H1 (cell line): ENCODE measurements at regions not wholly inside any gene's neighbourhood (a gene's known extent, or its start where the extent isn't known, plus 50 kb on each side); places are given as distances from the start of the nearest gene placed in this dataset.

Source experiments
- CTCF ChIA-PET: fragments of 300-600 bp; sonication (Branson Sonifier 250); formaldehyde crosslinking; loops from one replicate; lab custom pipeline; 2021; ENCODE audit not compliant: partially characterized antibody; lab: Charles Lee
- POLR2A ChIA-PET: fragments of 300-600 bp; sonication (Branson Sonifier 250); formaldehyde crosslinking; loops from one replicate; lab custom pipeline; 2021; ENCODE audit warnings: inconsistent platforms; ENCODE audit not compliant: partially characterized antibody; lab: Charles Lee
- DNase-seq, 2 experiments: peaks; one replicate each; pipeline versions ENCODE4 v3.0.0 to v3.0.0-alpha.2; 2010 to 2022; ENCODE audit warnings: low spot score in 2 of 2, low read depth in 1 of 2, mixed read lengths in 1 of 2
- FAIRE-seq: peaks from 2 replicates; lab custom pipeline; 2011; peaks lifted over from hg19 to GRCh38; lab: Jason Lieb, UNC
- H2AFZ ChIP-seq: 2 replicates; pipeline ENCODE4 v1.8.1; 2012; ENCODE audit warnings: low read length, inconsistent platforms
- H2AK5ac ChIP-seq: 2 replicates; pipeline ENCODE4 v1.6.1; 2013; ENCODE audit warnings: low read depth, low read length
- H2BK120ac ChIP-seq: replicated peaks from 2 replicates; pipeline ENCODE3; 2013; ENCODE audit warnings: low read depth, low read length, inconsistent platforms
- H2BK12ac ChIP-seq: 2 replicates; pipeline ENCODE4 v1.6.1; 2013; ENCODE audit warnings: low read depth, low read length
- H2BK15ac ChIP-seq: 2 replicates; pipeline ENCODE4 v1.6.1; 2013; ENCODE audit warnings: low read length
- H2BK20ac ChIP-seq: 2 replicates; pipeline ENCODE4 v1.6.1; 2013; ENCODE audit warnings: low read length
- H2BK5ac ChIP-seq: 2 replicates; pipeline ENCODE4 v1.6.1; 2013; ENCODE audit warnings: low read depth, low read length
- H3K14ac ChIP-seq: 2 replicates; pipeline ENCODE4 v1.6.1; 2013; ENCODE audit warnings: inconsistent platforms; ENCODE audit not compliant: insufficient read length
- H3K18ac ChIP-seq: 2 replicates; pipeline ENCODE4 v1.6.1; 2013; ENCODE audit warnings: low read length; ENCODE audit errors: extremely low read depth
- H3K23ac ChIP-seq: 2 replicates; pipeline ENCODE4 v1.6.1; 2013; ENCODE audit warnings: inconsistent platforms; ENCODE audit not compliant: insufficient read length
- H3K23me2 ChIP-seq: 2 replicates; pipeline ENCODE4 v1.6.1; 2013; ENCODE audit warnings: low read depth, low read length
- H3K27ac ChIP-seq: 2 replicates; pipeline ENCODE4 v1.6.1; 2011; ENCODE audit warnings: low read depth, low read length, inconsistent platforms
- H3K27me3 ChIP-seq, 4 experiments: replicated peaks in 1 of 4; 1 replicate in 1 of 4; 2 replicates in 3 of 4; pipeline versions ENCODE4 v1.6.1 to v1.8.1; 2011 to 2013; ENCODE audit warnings: low read length in 3 of 4, mild to moderate bottlenecking in 3 of 4, inconsistent platforms in 2 of 4, mixed read lengths in 2 of 4, moderate library complexity in 1 of 4; ENCODE audit not compliant: control insufficient read depth in 3 of 4, insufficient read depth in 3 of 4; ENCODE audit errors: extremely low read depth in 1 of 4
- H3K36me3 ChIP-seq, 4 experiments: 2 replicates each; pipeline versions ENCODE4 v1.6.1 to v1.8.1; 2011 to 2013; ENCODE audit warnings: mild to moderate bottlenecking in 4 of 4, low read length in 3 of 4, moderate library complexity in 2 of 4, control low read depth in 1 of 4, inconsistent platforms in 1 of 4; ENCODE audit not compliant: insufficient read depth in 4 of 4, control insufficient read depth in 2 of 4
- H3K4ac ChIP-seq: replicated peaks from 2 replicates; pipeline ENCODE3; 2013; ENCODE audit warnings: low read length, low read depth, mixed read lengths, inconsistent platforms; ENCODE audit not compliant: insufficient read length
- H3K4me1 ChIP-seq, 4 experiments: replicated peaks in 1 of 4; 1 replicate in 1 of 4; 2 replicates in 3 of 4; pipeline versions ENCODE4 v1.6.1 to v1.8.1; 2011 to 2013; ENCODE audit warnings: low read length in 3 of 4, inconsistent platforms in 2 of 4, mixed read lengths in 1 of 4; ENCODE audit not compliant: insufficient read depth in 4 of 4, control insufficient read depth in 3 of 4
- H3K4me2 ChIP-seq, 2 experiments: 2 replicates each; pipeline versions ENCODE4 v1.6.1 to v1.8.1; 2011 to 2013; ENCODE audit warnings: low read depth in 2 of 2, low read length in 2 of 2, control low read depth in 1 of 2, inconsistent platforms in 1 of 2, mild to moderate bottlenecking in 1 of 2; ENCODE audit not compliant: insufficient read depth in 1 of 2
- H3K4me3 ChIP-seq, 4 experiments: fragments of 200-600, 300-600 bp in 1 of 4; sonication (generic), shearing (Covaris generic), sonication (Bioruptor Twin) in 1 of 4; 2 replicates each; pipeline versions ENCODE4 v1.5.1 to v1.8.1; 2011 to 2016; ENCODE audit warnings: low read length in 4 of 4, low read depth in 3 of 4, control low read depth in 2 of 4, inconsistent platforms in 2 of 4, mild to moderate bottlenecking in 2 of 4, mixed read lengths in 1 of 4, moderate library complexity in 1 of 4; ENCODE audit not compliant: insufficient read depth in 2 of 4; ENCODE audit errors: extremely low read depth in 1 of 4
- H3K56ac ChIP-seq: replicated peaks from 2 replicates; pipeline ENCODE3; 2013; ENCODE audit warnings: low read depth, mild to moderate bottlenecking, mixed read lengths, low read length, inconsistent platforms; ENCODE audit not compliant: insufficient read length
- H3K79me1 ChIP-seq: 2 replicates; pipeline ENCODE4 v1.6.1; 2013; ENCODE audit warnings: low read depth, low read length, control low read depth
- H3K79me2 ChIP-seq, 2 experiments: 2 replicates each; pipeline versions ENCODE4 v1.6.1 to v1.8.1; 2012 to 2013; ENCODE audit warnings: low read length in 2 of 2, mild to moderate bottlenecking in 2 of 2, inconsistent platforms in 1 of 2; ENCODE audit not compliant: insufficient read depth in 2 of 2, control insufficient read depth in 1 of 2
- H3K9ac ChIP-seq, 4 experiments: replicated peaks in 1 of 4; 1 replicate in 1 of 4; 2 replicates in 3 of 4; pipeline versions ENCODE4 v1.6.1 to v1.8.1; 2011 to 2013; ENCODE audit warnings: low read depth in 3 of 4, low read length in 3 of 4, control low read depth in 2 of 4, mild to moderate bottlenecking in 2 of 4, moderate library complexity in 2 of 4, inconsistent platforms in 1 of 4; ENCODE audit errors: extremely low read depth in 1 of 4
- H3K9me3 ChIP-seq, 2 experiments: 2 replicates each; pipeline versions ENCODE4 v1.6.1 to v1.8.1; 2012 to 2013; ENCODE audit warnings: mild to moderate bottlenecking in 2 of 2, moderate library complexity in 2 of 2, control low read depth in 1 of 2, inconsistent platforms in 1 of 2, low read depth in 1 of 2, low read length in 1 of 2, mixed read lengths in 1 of 2; ENCODE audit not compliant: insufficient read depth in 2 of 2
- H4K20me1 ChIP-seq, 2 experiments: replicated peaks in 1 of 2; 2 replicates each; pipeline versions ENCODE3 to v1.8.1; 2011 to 2013; ENCODE audit warnings: inconsistent platforms in 2 of 2, low read length in 2 of 2, mild to moderate bottlenecking in 1 of 2; ENCODE audit not compliant: insufficient read depth in 2 of 2, control insufficient read depth in 1 of 2
- H4K5ac ChIP-seq: 2 replicates; pipeline ENCODE4 v1.6.1; 2013; ENCODE audit warnings: low read length, low read depth, mixed read lengths, inconsistent platforms; ENCODE audit not compliant: insufficient read length
- H4K8ac ChIP-seq: 2 replicates; pipeline ENCODE4 v1.8.0; 2013; ENCODE audit warnings: mild to moderate bottlenecking, moderate library complexity, low read length, inconsistent platforms; ENCODE audit not compliant: insufficient read depth; ENCODE audit errors: extremely low read depth
- H4K91ac ChIP-seq: replicated peaks from 2 replicates; pipeline ENCODE3; 2013; ENCODE audit warnings: low read length, mixed read lengths, inconsistent platforms; ENCODE audit not compliant: insufficient read length
- POLR2AphosphoS5 ChIP-seq: IDR thresholded peaks from 2 replicates; pipeline ENCODE4 v1.6.1; 2011; ENCODE audit warnings: low read depth, low read length
- TCF12 ChIP-seq: IDR thresholded peaks from 2 replicates; pipeline ENCODE4 v1.6.1; 2011; ENCODE audit warnings: low read depth, mild to moderate bottlenecking, low read length
- ZNF274 ChIP-seq: IDR thresholded peaks from 2 replicates; pipeline ENCODE4 v1.7.0; 2012; ENCODE audit warnings: low read length, borderline replicate concordance; ENCODE audit errors: extremely low read depth
- WGBS, 2 experiments: shearing (Covaris generic) in 1 of 2; methylation state at CpG; one replicate each; pipeline versions ENCODE4 v1.1.6 to v1.1.7; 2013 to 2015; ENCODE audit warnings: low lambda C conversion rate in 2 of 2, mixed read lengths in 2 of 2, inconsistent platforms in 1 of 2, low coverage in 1 of 2, missing lambda C conversion rate in 1 of 2; ENCODE audit not compliant: insufficient replicate concordance in 2 of 2, insufficient coverage in 1 of 2, insufficient read length in 1 of 2; ENCODE audit errors: extremely low coverage in 1 of 2, missing lambda C conversion rate in 1 of 2; 5-methylcytosine and 5-hydroxymethylcytosine counted together

DNA sequence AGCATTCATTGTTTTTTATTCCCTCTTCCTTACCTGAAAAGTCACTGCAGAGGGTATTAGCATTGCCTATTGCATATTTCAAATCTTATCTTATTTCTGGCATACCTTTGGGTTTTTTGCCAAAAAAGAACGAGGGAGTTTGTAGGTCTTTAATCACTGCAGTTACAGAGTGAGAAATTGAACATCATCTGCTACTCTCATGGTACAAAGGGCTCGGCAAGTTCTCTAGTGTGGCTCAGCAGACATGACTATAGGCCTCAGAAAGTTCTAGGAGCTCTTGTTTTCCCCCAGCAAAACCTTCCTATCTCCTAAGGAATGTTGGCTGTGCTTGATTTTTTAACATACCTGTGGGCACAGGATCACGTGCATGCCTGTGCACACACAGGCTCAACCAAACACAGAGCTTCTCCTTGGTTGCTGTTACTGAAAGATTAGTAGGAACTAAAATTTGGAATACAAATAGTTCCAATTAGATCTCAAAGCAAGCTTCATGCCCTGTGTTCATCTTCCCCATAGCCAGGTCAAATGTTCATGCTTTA, 69.7 kb downstream of the CCDC185 start:
- H4K20me1 ChIP-seq = no peaks in the 10 kb centered on the region
- H3K9me3 ChIP-seq = no peaks in the 10 kb centered on the region
- H3K79me2 ChIP-seq = no peaks in the 10 kb centered on the region
- no peak overlapping the region for H2BK12ac ChIP-seq
- no peak overlapping the region for H3K4ac ChIP-seq
- no peaks in the 10 kb centered on the region for H3K23me2 ChIP-seq
- H4K8ac ChIP-seq = no peak overlapping the region
- H3K18ac ChIP-seq = no peak overlapping the region
- no peaks in the 10 kb centered on the region for H3K79me1 ChIP-seq
- H4K91ac ChIP-seq = no peak overlapping the region
- no peak overlapping the region for H3K4me3 ChIP-seq
- no peak overlapping the region for H3K27ac ChIP-seq
- no peak overlapping the region for H2AFZ ChIP-seq
- FAIRE-seq (no peak), DNase-seq (no peak)
- no peak overlapping the region for H2BK15ac ChIP-seq
- no peaks in the 10 kb centered on the region for H3K36me3 ChIP-seq
- ChIA-PET CTCF (interaction anchor here (0.7 to 1.1 kb wide), 2 partner anchors 186 to 207 kb away, joined by 3 read pairs; no protein-coding TSS in a partner anchor), POLR2A (no interaction called here)
- no peak overlapping the region for H2BK120ac ChIP-seq
- H3K4me1 ChIP-seq = no peaks in the 10 kb centered on the region
- no peak overlapping the region for H3K56ac ChIP-seq
- no peak overlapping the region for H4K5ac ChIP-seq
- no peak overlapping the region for H2BK5ac ChIP-seq
- WGBS, 2 experiments = 83% methylated on average over 3 of the region's 3 CpGs; no CpG with 5 or more reads in 1 of the 2 experiments
- no peak overlapping the region for H3K9ac ChIP-seq
- H3K27me3 ChIP-seq = no peaks in the 10 kb centered on the region
- H3K14ac ChIP-seq = no peak overlapping the region
- no peak overlapping the region for H3K4me2 ChIP-seq
- H2AK5ac ChIP-seq = no peak overlapping the region
- no peak overlapping the region for H2BK20ac ChIP-seq
- no peak overlapping the region for H3K23ac ChIP-seq
- TF ChIP-seq POLR2AphosphoS5 (no peak), TCF12 (no peak), ZNF274 (no peak)
